ENCODE measurements at regions not wholly inside any gene's neighbourhood (a gene's known extent, or its start where the extent isn't known, plus 50 kb on each side); places are given as distances from the start of the nearest gene placed in this dataset.

DNA sequence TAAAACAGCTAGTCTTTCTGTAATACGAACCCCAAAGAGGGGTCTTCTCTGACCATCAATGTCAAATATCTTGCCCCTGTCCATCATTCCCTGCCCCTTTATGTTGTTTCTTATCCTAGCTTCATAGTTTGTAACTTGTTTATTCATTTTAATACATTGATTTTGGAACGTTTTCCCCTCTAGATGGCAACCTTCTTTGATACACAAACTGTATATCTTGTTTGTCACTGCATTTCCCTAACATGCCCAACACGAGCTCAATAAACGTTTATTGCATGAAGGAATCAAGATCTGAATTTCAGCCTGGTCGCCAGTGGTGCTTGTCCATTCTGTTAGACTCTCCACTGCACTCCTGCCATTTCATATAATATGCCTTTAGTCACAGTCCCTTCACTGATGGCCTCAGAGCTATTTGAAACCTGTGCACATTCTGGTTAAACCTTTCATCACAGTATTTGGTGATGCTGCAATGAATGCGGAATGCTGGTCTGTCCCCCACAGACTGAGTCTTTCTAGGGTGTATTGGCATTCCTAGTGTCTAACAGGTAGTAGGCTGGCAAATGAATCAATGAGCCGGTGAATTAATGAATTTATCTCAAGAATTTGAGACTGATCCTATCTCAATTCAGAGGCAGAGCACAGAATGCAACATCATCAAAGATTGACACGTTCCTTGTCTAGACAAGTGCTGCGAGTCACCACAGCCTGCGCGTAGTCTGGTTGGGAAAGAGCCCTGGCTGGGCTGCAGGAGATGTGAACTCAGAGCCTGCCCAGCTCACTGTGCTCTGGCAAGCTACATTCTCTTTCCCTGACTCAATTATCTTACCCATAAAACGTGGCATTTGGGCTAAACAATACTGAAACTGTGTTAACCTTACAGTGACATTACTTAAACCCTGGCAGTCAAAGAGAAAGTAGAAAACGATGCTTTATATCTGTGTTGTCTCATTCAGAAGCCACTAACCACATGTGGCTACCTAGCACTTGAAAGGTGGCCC lies 55.2 kb upstream of the FRMD4A start:
- no peak for DNase-seq

DNA sequence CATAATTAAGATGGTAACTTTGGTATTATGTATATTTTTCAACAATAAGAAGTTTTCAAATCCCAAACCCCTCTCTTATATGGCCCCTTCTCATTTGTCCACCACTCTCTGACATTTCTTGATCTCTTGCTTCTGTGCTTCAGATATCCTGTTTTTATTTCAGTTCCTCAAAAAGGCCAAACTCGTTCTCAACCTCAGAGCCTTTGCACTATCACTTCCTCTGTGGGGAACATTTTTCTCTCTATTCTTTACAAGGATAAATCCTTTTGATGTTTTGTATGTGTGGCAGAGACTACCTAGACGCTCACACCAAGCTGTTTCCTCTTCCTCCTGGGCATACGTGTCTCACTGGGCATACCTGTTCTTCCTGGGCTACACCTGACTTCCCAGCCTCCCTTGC lies 54.2 kb upstream of the FRMD4A start:
- DNase-seq, result no peak

DNA sequence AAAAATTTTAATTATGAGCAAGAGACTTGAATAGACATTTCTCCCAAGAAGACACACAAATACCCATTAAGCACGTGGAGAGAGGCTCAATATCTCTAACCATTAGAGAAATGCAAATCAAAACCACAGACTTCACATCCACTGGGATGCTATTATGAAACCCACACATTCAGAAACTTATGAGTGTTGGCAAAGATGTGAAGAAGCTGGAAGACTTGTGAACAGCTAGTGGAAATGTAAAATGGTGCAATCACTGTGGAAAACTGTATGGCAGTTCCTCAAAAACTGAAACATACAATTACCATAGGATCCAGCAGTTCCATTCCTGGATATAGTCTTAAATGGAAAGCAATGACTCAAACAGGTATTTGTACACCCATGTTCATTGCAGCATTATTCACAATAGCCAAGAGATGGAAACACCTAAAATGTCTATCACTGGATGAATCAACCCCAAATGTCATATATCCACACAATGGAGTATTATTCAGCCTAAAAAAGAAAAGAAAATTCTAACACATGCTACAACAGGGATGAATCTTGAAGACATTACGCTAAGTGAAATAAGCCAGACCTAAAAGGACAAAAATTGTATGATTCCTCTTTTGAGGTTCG lies 53.5 kb upstream of the FRMD4A start:
- no peak for DNase-seq

DNA sequence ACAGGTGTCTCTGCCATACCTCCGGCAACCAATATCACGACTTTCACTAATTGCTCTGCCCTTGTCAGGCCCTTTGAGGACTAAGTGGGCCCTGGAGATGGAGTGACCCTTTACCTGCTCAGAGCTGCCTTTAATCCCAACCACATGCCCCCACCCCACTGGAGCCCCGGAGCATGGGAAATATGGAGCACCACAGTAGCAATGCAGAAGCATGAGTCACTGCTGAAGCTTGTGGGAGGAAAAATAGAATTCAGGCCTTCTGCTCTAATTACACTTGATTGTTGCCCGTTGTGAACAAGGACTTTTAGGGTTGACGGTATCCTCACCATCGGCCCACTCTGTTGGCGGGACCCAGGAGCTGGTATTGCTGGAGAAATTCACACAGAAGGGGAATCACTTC lies 52.5 kb upstream of the FRMD4A start:
- no peak for DNase-seq

DNA sequence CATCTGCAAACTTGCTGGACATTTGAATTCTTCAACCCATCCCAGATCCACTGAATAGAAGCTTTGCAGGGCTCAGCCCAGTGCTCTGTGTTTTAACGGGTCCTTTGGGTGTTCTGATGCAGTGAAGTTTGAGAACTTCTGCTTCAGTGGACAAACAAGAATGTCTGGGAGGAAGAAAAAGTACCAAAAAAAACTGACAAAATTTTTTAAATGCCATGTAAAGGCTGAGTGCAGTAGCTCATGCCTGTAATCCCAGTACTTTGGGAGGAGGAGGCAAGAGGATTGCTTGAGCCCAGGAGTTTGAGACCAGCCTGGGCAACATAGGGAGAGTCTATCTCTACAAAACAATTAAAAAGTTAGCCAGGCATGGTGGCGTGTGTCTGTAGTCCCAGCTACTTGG lies 51.8 kb upstream of the FRMD4A start:
- no peak for DNase-seq

DNA sequence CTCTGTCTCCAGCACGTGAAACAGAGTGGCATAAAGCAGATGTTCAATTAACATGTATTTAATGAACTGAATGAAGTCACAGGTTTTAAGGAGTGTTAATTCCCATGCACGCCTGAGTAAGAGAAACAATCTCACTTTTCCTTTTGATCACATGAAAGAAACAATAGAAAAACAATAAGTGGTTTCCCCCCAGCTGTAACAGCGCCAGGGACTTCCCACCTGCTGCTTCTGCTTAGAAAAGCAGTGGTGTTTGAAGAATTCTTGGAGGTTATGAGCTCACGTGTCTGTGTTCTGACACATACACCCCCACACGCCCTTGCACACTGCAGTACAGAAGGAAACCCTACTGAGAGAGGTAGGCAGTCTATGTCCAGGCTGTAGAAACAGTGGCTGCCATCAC lies 51.3 kb upstream of the FRMD4A start:
- DNase-seq, result no peak

DNA sequence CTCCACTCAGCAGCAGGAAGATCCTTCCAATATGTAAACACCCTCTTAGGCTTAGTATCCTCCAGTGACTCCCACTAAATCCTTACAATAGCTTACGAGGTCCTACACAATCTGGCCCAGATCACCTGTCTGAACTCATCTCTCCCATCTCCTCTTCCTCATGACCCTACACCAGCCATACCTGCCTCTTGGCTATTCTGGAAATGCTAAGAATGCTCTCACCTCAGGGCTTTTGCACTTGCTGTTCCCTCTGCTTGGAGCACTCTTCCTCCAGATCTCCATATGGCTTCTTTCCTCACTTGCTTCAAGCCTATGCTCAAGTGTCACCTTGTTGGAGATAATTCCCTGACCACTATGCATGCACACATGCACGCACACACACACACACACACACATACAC lies 50.8 kb upstream of the FRMD4A start:
- DNase-seq, result no peak

DNA sequence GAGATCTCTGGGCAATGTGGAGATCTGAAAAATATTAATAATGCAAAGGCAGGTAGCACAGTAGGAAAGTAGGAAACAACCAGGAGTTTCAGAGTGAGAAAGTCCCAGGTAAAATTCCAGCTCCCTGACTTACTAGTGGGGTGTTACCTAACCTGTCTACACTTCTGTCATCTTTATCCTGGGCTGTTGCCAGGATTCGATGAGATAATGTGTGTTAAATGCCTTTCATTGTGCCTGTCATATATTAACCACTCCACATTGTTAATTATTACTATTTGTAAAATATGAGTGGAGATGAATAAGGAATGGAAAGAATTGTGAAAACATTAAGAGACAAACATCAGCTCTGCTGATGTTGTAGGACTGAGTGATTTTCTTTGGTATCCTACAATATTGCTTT lies 50.0 kb upstream of the FRMD4A start:
- DNase-seq, result no peak
